ENCODE measurements at regions not wholly inside any gene's neighbourhood (a gene's known extent, or its start where the extent isn't known, plus 50 kb on each side); places are given as distances from the start of the nearest gene placed in this dataset.

GRCh38 chr5:135735831-135736230 lies 98.6 kb upstream of the SLC25A48 start:
- TF ChIP-seq CTCF (IDR thresholded peaks at IDR 0.05; ENCODE audit: low read length) = no peak
- TF ChIP-seq EZH2 (IDR thresholded peaks at IDR 0.05; ENCODE audit: borderline replicate concordance, low read length) = no peak
